A549 (cell line): ENCODE measurements at regions not wholly inside any gene's neighbourhood (a gene's known extent, or its start where the extent isn't known, plus 50 kb on each side); places are given as distances from the start of the nearest gene placed in this dataset.

ENCODE experiments used
- CTCF ChIP-seq: fragments of >200 bp; sonication (Bioruptor Twin); formaldehyde crosslinking; IDR thresholded peaks from 3 replicates; pipeline ENCODE4 v1.5.1; 2016
- EP300 ChIP-seq, 2 experiments: fragments of >200 bp; sonication (Bioruptor Twin); formaldehyde crosslinking; IDR thresholded peaks; 2 replicates in 1 of 2; 3 replicates in 1 of 2; pipeline ENCODE4 v1.6.1; 2016 to 2017
- HOXB13 ChIP-seq: fragments of 250-450 bp; sonication (Bioruptor Pico); IDR thresholded peaks from 2 replicates; pipeline ENCODE4 v1.5.0; 2020; ENCODE audit warnings: low read depth, mild to moderate bottlenecking, moderate library complexity

DNA sequence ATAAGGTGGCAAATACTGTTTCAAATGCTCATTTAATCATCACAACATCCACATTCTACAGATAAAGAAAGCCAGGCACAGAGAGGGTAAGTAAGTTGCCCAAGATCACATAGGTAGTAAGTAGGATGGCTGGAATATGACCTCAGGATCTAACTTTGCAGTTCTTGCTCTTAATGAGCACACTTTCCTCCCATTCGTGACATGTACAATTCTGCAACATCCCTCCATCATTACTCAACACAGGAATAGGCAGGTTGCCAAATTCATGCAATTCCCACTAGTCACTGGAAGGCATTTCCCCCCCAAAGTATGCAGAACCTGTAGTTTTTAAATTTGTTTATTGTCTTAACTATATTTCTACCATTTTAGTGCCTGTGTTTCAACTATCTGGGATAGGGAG is 109.2 kb downstream of the OLFM4 start:
- TF ChIP-seq CTCF (no peak), HOXB13 (no peak), EP300 (IDR thresholded peaks at IDR 0.05) (no peak)
